Activated CD8-positive, alpha-beta T cell treated with anti-CD3 and anti-CD28 coated beads, Interleukin-2, amount 10 ng/mL, durations not matched to agents 7 days and 5 days (primary cell): ENCODE measurements at regions not wholly inside any gene's neighbourhood (a gene's known extent, or its start where the extent isn't known, plus 50 kb on each side); places are given as distances from the start of the nearest gene placed in this dataset.

Experiments used
- ATAC-seq: fragments of 150-1000 bp; cut with Tn5 transposase; one replicate; pipeline ENCODE4 v1.10.0; 2021; ENCODE audit warnings: moderate library complexity
- CTCF ChIA-PET: fragments of 350-600 bp; sonication (Branson Sonifier 250); formaldehyde crosslinking; loops from one replicate; lab custom pipeline; 2021; ENCODE audit warnings: antibody characterized with exemption; lab: Charles Lee
- POLR2A ChIA-PET: fragments of 350-600 bp; sonication (Branson Sonifier 250); formaldehyde crosslinking; loops from one replicate; lab custom pipeline; 2021; ENCODE audit warnings: antibody characterized with exemption; lab: Charles Lee
- DNase-seq: peaks from one replicate; pipeline ENCODE4 v3.0.0-alpha.2; 2020
- H3K27ac Mint-ChIP-seq: one replicate; pipeline ENCODE4 v1.8.0; 2021; ENCODE audit warnings: mild to moderate bottlenecking, mixed read lengths
- H3K27me3 Mint-ChIP-seq: one replicate; pipeline ENCODE4 v1.8.0; 2021; ENCODE audit warnings: low read depth, mixed read lengths
- H3K36me3 Mint-ChIP-seq: one replicate; pipeline ENCODE4 v1.8.0; 2021; ENCODE audit warnings: low read depth, mixed read lengths
- H3K4me1 Mint-ChIP-seq: one replicate; pipeline ENCODE4 v1.8.0; 2021; ENCODE audit warnings: low read depth, mixed read lengths
- H3K4me3 Mint-ChIP-seq: one replicate; pipeline ENCODE4 v1.8.0; 2021; ENCODE audit warnings: mild to moderate bottlenecking, mixed read lengths
- H3K9me3 Mint-ChIP-seq: one replicate; pipeline ENCODE4 v1.8.0; 2022; ENCODE audit warnings: mixed read lengths; ENCODE audit not compliant: insufficient read depth

GRCh38 chr22:49588739-49589138 lies 238.9 kb downstream of the BRD1 start:
- Mint-ChIP-seq H3K4me1 (no peaks in the 10 kb centered on the region), H3K4me3 (no peak overlapping the region), H3K36me3 (no peaks in the 10 kb centered on the region), H3K27ac (no peak overlapping the region), H3K27me3 (no peaks in the 10 kb centered on the region), H3K9me3 (no peaks in the 10 kb centered on the region)
- ATAC-seq, result no peak
- ChIA-PET POLR2A (no interaction called here), CTCF (no interaction called here)
- DNase-seq, result no peak

- Mint-ChIP-seq H3K36me3 (no peaks in the 10 kb centered on the region), H3K4me1 (no peaks in the 10 kb centered on the region), H3K4me3 (no peak overlapping the region), H3K27me3 (no peaks in the 10 kb centered on the region), H3K27ac (no peak overlapping the region), H3K9me3 (no peaks in the 10 kb centered on the region)
- no peak for DNase-seq
- ChIA-PET POLR2A (no interaction called here), CTCF (no interaction called here)
- ATAC-seq, result no peak
These were observed 239.7 kb downstream of the BRD1 start for GRCh38 chr22:49587987-49588386.

- ATAC-seq, result no peak
- no peaks in the 10 kb centered on the region for H3K4me1 Mint-ChIP-seq
- CTCF ChIA-PET, result no interaction called here
- DNase-seq, result no peak
- H3K36me3 Mint-ChIP-seq, result no peaks in the 10 kb centered on the region
- H3K27ac Mint-ChIP-seq, result no peak overlapping the region
- H3K27me3 Mint-ChIP-seq, result no peaks in the 10 kb centered on the region
- no peak overlapping the region for H3K4me3 Mint-ChIP-seq
- no peaks in the 10 kb centered on the region for H3K9me3 Mint-ChIP-seq
- POLR2A ChIA-PET, result no interaction called here
These were observed 240.3 kb downstream of the BRD1 start for GRCh38 chr22:49587421-49587820.

GRCh38 chr22:49586873-49587272 lies 240.8 kb downstream of the BRD1 start:
- Mint-ChIP-seq H3K27ac (no peak overlapping the region), H3K4me1 (no peaks in the 10 kb centered on the region), H3K9me3 (no peaks in the 10 kb centered on the region), H3K27me3 (no peaks in the 10 kb centered on the region), H3K36me3 (no peaks in the 10 kb centered on the region), H3K4me3 (no peak overlapping the region)
- ChIA-PET CTCF (no interaction called here), POLR2A (no interaction called here)
- ATAC-seq (no peak), DNase-seq (no peak)

GRCh38 chr22:49586244-49586748 lies 241.4 kb downstream of the BRD1 start:
- Mint-ChIP-seq H3K9me3 (no peaks in the 10 kb centered on the region), H3K4me1 (no peaks in the 10 kb centered on the region), H3K4me3 (no peak overlapping the region), H3K27me3 (no peaks in the 10 kb centered on the region), H3K36me3 (no peaks in the 10 kb centered on the region), H3K27ac (no peak overlapping the region)
- no peak for ATAC-seq
- CTCF ChIA-PET, result no interaction called here
- POLR2A ChIA-PET, result no interaction called here
- no peak for DNase-seq

- Mint-ChIP-seq H3K4me3 (no peak overlapping the region), H3K4me1 (no peaks in the 10 kb centered on the region), H3K27me3 (no peaks in the 10 kb centered on the region), H3K27ac (no peak overlapping the region), H3K9me3 (no peaks in the 10 kb centered on the region), H3K36me3 (no peaks in the 10 kb centered on the region)
- POLR2A ChIA-PET, result no interaction called here
- no peak for DNase-seq
- ATAC-seq, result no peak
- CTCF ChIA-PET, result no interaction called here
These were observed 242.0 kb downstream of the BRD1 start for GRCh38 chr22:49585461-49586243.

GRCh38 chr22:49583886-49584505 lies 243.7 kb downstream of the BRD1 start:
- H3K4me3 Mint-ChIP-seq, result no peak overlapping the region
- no peaks in the 10 kb centered on the region for H3K27me3 Mint-ChIP-seq
- H3K4me1 Mint-ChIP-seq, result no peaks in the 10 kb centered on the region
- H3K9me3 Mint-ChIP-seq, result no peaks in the 10 kb centered on the region
- POLR2A ChIA-PET, result no interaction called here
- no peak for DNase-seq
- H3K36me3 Mint-ChIP-seq, result no peaks in the 10 kb centered on the region
- CTCF ChIA-PET, result no interaction called here
- ATAC-seq, result no peak
- H3K27ac Mint-ChIP-seq, result no peak overlapping the region

- Mint-ChIP-seq H3K4me1 (no peaks in the 10 kb centered on the region), H3K36me3 (no peaks in the 10 kb centered on the region), H3K27me3 (no peaks in the 10 kb centered on the region), H3K4me3 (no peak overlapping the region), H3K9me3 (no peaks in the 10 kb centered on the region), H3K27ac (no peak overlapping the region)
- no peak for DNase-seq
- ChIA-PET CTCF (no interaction called here), POLR2A (no interaction called here)
- ATAC-seq, result no peak
These were observed 244.3 kb downstream of the BRD1 start for GRCh38 chr22:49583341-49583740.

GRCh38 chr22:49582678-49583077 lies 245.0 kb downstream of the BRD1 start:
- Mint-ChIP-seq H3K27me3 (no peaks in the 10 kb centered on the region), H3K4me3 (no peak overlapping the region), H3K9me3 (no peaks in the 10 kb centered on the region), H3K36me3 (no peaks in the 10 kb centered on the region), H3K4me1 (no peaks in the 10 kb centered on the region), H3K27ac (no peak overlapping the region)
- ChIA-PET CTCF (no interaction called here), POLR2A (no interaction called here)
- DNase-seq (no peak), ATAC-seq (no peak)

- no peaks in the 10 kb centered on the region for H3K4me1 Mint-ChIP-seq
- H3K4me3 Mint-ChIP-seq, result no peak overlapping the region
- CTCF ChIA-PET, result no interaction called here
- no peak overlapping the region for H3K27ac Mint-ChIP-seq
- H3K36me3 Mint-ChIP-seq, result no peaks in the 10 kb centered on the region
- no peak for DNase-seq
- no peak for ATAC-seq
- POLR2A ChIA-PET, result no interaction called here
- H3K27me3 Mint-ChIP-seq, result no peaks in the 10 kb centered on the region
- no peaks in the 10 kb centered on the region for H3K9me3 Mint-ChIP-seq
These were observed 245.5 kb downstream of the BRD1 start for GRCh38 chr22:49582181-49582580.

GRCh38 chr22:49580024-49580423 lies 247.6 kb downstream of the BRD1 start:
- ATAC-seq (no peak), DNase-seq (no peak)
- Mint-ChIP-seq H3K36me3 (no peaks in the 10 kb centered on the region), H3K27ac (no peak overlapping the region), H3K4me1 (no peaks in the 10 kb centered on the region), H3K9me3 (no peaks in the 10 kb centered on the region), H3K27me3 (no peaks in the 10 kb centered on the region), H3K4me3 (no peak overlapping the region)
- CTCF ChIA-PET, result no interaction called here
- POLR2A ChIA-PET, result no interaction called here

- no peak overlapping the region for H3K4me3 Mint-ChIP-seq
- no peak overlapping the region for H3K27ac Mint-ChIP-seq
- no peaks in the 10 kb centered on the region for H3K36me3 Mint-ChIP-seq
- POLR2A ChIA-PET, result no interaction called here
- DNase-seq (no peak), ATAC-seq (no peak)
- H3K27me3 Mint-ChIP-seq, result no peaks in the 10 kb centered on the region
- no peaks in the 10 kb centered on the region for H3K4me1 Mint-ChIP-seq
- CTCF ChIA-PET, result no interaction called here
- no peaks in the 10 kb centered on the region for H3K9me3 Mint-ChIP-seq
These were observed 250.3 kb downstream of the BRD1 start for GRCh38 chr22:49577168-49578060.
